Sigmoid colon (tissue), 6 donors: ENCODE measurements at regions not wholly inside any gene's neighbourhood (a gene's known extent, or its start where the extent isn't known, plus 50 kb on each side); places are given as distances from the start of the nearest gene placed in this dataset.

ENCODE experiments used
- DNase-seq: peaks from one replicate; pipeline ENCODE4 v3.0.0-alpha.2; 2019
- H3K27ac ChIP-seq, 4 donors: fragments of 200-600 bp; sonication (generic); one replicate each; pipeline ENCODE4 v1.5.1; 2016 to 2019; ENCODE audit warnings: mild to moderate bottlenecking in 1 of 4
- H3K27me3 ChIP-seq, 3 donors: fragments of 200-600 bp; sonication (generic); one replicate each; pipeline ENCODE4 v1.5.1; 2019; ENCODE audit warnings: mild to moderate bottlenecking in 1 of 3
- H3K36me3 ChIP-seq, 4 donors: fragments of 200-600 bp; sonication (generic); one replicate each; pipeline ENCODE4 v1.5.1; 2016 to 2019
- H3K4me1 ChIP-seq, 4 donors: fragments of 200-600 bp; sonication (generic); one replicate each; pipeline ENCODE4 v1.5.1; 2017 to 2019
- H3K4me3 ChIP-seq, 4 donors: fragments of 200-600 bp; sonication (generic); one replicate each; pipeline ENCODE4 v1.5.1; 2017 to 2019; ENCODE audit warnings: mild to moderate bottlenecking in 2 of 4, moderate library complexity in 1 of 4
- H3K9me3 ChIP-seq, 4 donors: fragments of 200-600 bp in 3 of 4; sonication (generic) in 3 of 4; one replicate each; pipeline versions ENCODE4 v1.5.1 to v1.6.1; 2013 to 2019
- EP300 ChIP-seq, 4 donors: sonication (generic); formaldehyde crosslinking; IDR thresholded peaks; one replicate each; pipeline ENCODE4 v1.6.1; 2017; ENCODE audit warnings: antibody characterized with exemption in 4 of 4
- POLR2A ChIP-seq, 2 donors: fragments of 450-650 bp; IDR thresholded peaks; one replicate each; pipeline ENCODE4 v1.6.1; 2016; ENCODE audit warnings: antibody characterized with exemption in 2 of 2, mild to moderate bottlenecking in 2 of 2, moderate library complexity in 2 of 2
- POLR2AphosphoS5 ChIP-seq, 4 donors: sonication (generic); formaldehyde crosslinking; IDR thresholded peaks; one replicate each; pipeline ENCODE4 v1.6.1; 2017; ENCODE audit warnings: antibody characterized with exemption in 4 of 4
- WGBS, 2 donors: extraction: QIAGEN DNeasy Blood & Tissue Kit; methylation state at CpG; one replicate each; pipeline ENCODE4 v1.1.7; 2013; 5-methylcytosine and 5-hydroxymethylcytosine counted together
- intact Hi-C: fragments of 100-400 bp; cut with DNase I; formaldehyde crosslinking; loops from one replicate; pipeline ENCODE4 v1.15.1; 2023
- TF ChIP-seq, protein P1 (sequence below), 4 experiments: fragments of 450-650 bp in 3 of 4; fragments of 200-600 bp in 1 of 4; IDR thresholded peaks; one replicate each; pipeline ENCODE4 v1.5.1; 2016 to 2019; ENCODE audit warnings: antibody characterized with exemption in 4 of 4, mild to moderate bottlenecking in 3 of 4, moderate library complexity in 2 of 4
- donor health status: healthy with polysubstance abuse.
- donor health status: healthy.

DNA sequence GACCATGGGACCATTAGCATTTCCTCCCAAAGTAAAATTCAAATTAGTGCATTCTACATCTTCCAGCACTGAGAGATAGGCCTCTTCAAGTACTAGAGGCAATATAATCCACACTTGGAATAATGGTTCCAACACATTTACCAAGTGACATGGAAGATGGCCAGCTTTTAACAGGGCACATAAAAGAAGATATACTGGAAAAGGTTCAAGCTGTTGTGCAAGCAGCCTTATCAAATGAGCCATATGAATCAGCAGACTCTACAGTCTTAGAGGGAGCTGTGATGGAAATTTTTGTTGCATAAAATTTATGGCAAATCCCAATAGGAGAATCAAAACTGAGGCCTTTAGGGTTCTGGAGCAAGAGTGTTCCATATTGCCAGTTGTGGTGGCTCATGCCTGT lies 526.6 kb upstream of the IRAK1BP1 start:
- intact Hi-C loops: no loop called here
- H3K4me1 ChIP-seq: no peaks in the 10 kb centered on the region
- no peak for TF ChIP-seq POLR2A (IDR thresholded peaks at IDR 0.05)
- TF ChIP-seq EP300 (IDR thresholded peaks at IDR 0.05): no peak
- TF ChIP-seq, protein P1, sequence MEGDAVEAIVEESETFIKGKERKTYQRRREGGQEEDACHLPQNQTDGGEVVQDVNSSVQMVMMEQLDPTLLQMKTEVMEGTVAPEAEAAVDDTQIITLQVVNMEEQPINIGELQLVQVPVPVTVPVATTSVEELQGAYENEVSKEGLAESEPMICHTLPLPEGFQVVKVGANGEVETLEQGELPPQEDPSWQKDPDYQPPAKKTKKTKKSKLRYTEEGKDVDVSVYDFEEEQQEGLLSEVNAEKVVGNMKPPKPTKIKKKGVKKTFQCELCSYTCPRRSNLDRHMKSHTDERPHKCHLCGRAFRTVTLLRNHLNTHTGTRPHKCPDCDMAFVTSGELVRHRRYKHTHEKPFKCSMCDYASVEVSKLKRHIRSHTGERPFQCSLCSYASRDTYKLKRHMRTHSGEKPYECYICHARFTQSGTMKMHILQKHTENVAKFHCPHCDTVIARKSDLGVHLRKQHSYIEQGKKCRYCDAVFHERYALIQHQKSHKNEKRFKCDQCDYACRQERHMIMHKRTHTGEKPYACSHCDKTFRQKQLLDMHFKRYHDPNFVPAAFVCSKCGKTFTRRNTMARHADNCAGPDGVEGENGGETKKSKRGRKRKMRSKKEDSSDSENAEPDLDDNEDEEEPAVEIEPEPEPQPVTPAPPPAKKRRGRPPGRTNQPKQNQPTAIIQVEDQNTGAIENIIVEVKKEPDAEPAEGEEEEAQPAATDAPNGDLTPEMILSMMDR (IDR thresholded peaks at IDR 0.05): no peak
- no peak for TF ChIP-seq POLR2AphosphoS5 (IDR thresholded peaks at IDR 0.05)
- no peak overlapping the region for H3K27ac ChIP-seq
- H3K27me3 ChIP-seq: no peaks in the 10 kb centered on the region
- H3K9me3 ChIP-seq: no peaks in the 10 kb centered on the region
- no peak for DNase-seq
- H3K36me3 ChIP-seq: no peaks in the 10 kb centered on the region
- H3K4me3 ChIP-seq: no peak overlapping the region

- H3K27ac ChIP-seq: no peak overlapping the region
- H3K9me3 ChIP-seq: no peaks in the 10 kb centered on the region
- 16 to 54% methylated on average over 2 of the region's 2 CpGs for WGBS, 2 donors
- no peak for TF ChIP-seq POLR2AphosphoS5 (IDR thresholded peaks at IDR 0.05)
- TF ChIP-seq, protein P1 (IDR thresholded peaks at IDR 0.05): no peak
- TF ChIP-seq POLR2A (IDR thresholded peaks at IDR 0.05): no peak
- TF ChIP-seq EP300 (IDR thresholded peaks at IDR 0.05): no peak
- intact Hi-C loops: no loop called here
- no peak overlapping the region for H3K4me3 ChIP-seq
- no peak for DNase-seq
- no peaks in the 10 kb centered on the region for H3K27me3 ChIP-seq
- no peaks in the 10 kb centered on the region for H3K4me1 ChIP-seq
- H3K36me3 ChIP-seq: no peaks in the 10 kb centered on the region
Measured at GRCh38 chr6:78345882-78346281, 521.5 kb upstream of the IRAK1BP1 start.

DNA sequence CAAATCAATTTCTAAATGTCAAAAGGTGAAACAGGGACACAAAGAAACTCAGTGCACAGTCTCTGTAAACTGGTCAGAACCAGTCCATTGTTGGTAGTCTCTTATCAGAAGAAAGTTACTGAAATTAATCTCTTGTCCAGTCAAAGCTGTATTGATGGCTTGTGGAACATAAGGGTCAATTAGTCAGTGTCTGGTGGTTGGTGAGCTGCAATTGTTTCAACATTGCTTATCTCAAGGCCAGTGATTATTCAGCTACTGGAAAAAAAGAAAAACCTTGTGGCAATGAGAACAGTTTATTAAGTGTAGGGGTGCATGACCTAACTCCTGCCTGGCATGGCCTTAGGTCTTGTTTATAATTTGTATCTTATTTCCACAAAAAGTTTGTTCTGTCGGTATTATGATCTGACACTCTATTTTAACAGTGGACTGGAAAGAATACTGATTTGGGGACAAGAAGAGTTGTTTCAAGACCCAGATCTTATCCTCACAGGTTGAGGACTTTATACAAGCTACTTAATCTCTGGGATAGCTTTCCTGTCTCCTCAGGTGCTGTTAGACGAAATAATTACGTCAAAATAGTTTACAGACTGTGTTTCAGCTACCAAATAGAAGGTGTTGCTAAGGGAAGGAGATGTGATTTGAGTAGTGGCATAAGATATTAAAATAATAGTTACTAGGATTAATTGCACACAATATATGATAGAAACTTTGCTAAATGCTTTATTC lies 520.0 kb upstream of the IRAK1BP1 start:
- H3K27me3 ChIP-seq: no peaks in the 10 kb centered on the region
- no peaks in the 10 kb centered on the region for H3K36me3 ChIP-seq
- H3K9me3 ChIP-seq: no peaks in the 10 kb centered on the region
- DNase-seq: no peak
- TF ChIP-seq, protein P1 (IDR thresholded peaks at IDR 0.05): no peak
- TF ChIP-seq POLR2AphosphoS5 (IDR thresholded peaks at IDR 0.05): no peak
- TF ChIP-seq POLR2A (IDR thresholded peaks at IDR 0.05): no peak
- TF ChIP-seq EP300 (IDR thresholded peaks at IDR 0.05): no peak
- WGBS, 2 donors: 81 to 85% methylated on average over 3 of the region's 3 CpGs
- no peaks in the 10 kb centered on the region for H3K4me1 ChIP-seq
- intact Hi-C loops: no loop called here
- H3K27ac ChIP-seq: no peak overlapping the region
- no peak overlapping the region for H3K4me3 ChIP-seq

GRCh38 chr6:78353040-78353439 lies 514.3 kb upstream of the IRAK1BP1 start:
- no peak for DNase-seq
- 68 to 81% methylated on average over 1 of the region's 1 CpG for WGBS, 2 donors
- intact Hi-C loops: no loop called here
- TF ChIP-seq POLR2AphosphoS5 (IDR thresholded peaks at IDR 0.05) (no peak), POLR2A (IDR thresholded peaks at IDR 0.05) (no peak), EP300 (IDR thresholded peaks at IDR 0.05) (no peak)
- TF ChIP-seq, protein P1 (IDR thresholded peaks at IDR 0.05): no peak
- H3K4me3 ChIP-seq: no peak overlapping the region
- H3K9me3 ChIP-seq: peaks cover 0 to 3% (median 0%) of the 10 kb centered on the region in 4 donors
- H3K27ac ChIP-seq: no peak overlapping the region
- no peaks in the 10 kb centered on the region for H3K27me3 ChIP-seq
- H3K36me3 ChIP-seq: no peaks in the 10 kb centered on the region
- no peaks in the 10 kb centered on the region for H3K4me1 ChIP-seq

GRCh38 chr6:78363688-78364087 lies 503.7 kb upstream of the IRAK1BP1 start:
- no peaks in the 10 kb centered on the region for H3K9me3 ChIP-seq
- no peaks in the 10 kb centered on the region for H3K4me1 ChIP-seq
- no peak for TF ChIP-seq EP300 (IDR thresholded peaks at IDR 0.05)
- no peak for TF ChIP-seq POLR2A (IDR thresholded peaks at IDR 0.05)
- TF ChIP-seq POLR2AphosphoS5 (IDR thresholded peaks at IDR 0.05): no peak
- TF ChIP-seq, protein P1 (IDR thresholded peaks at IDR 0.05): no peak
- DNase-seq: no peak
- no peaks in the 10 kb centered on the region for H3K36me3 ChIP-seq
- no peaks in the 10 kb centered on the region for H3K27me3 ChIP-seq
- intact Hi-C loops: no loop called here
- H3K27ac ChIP-seq: no peak overlapping the region
- no peak overlapping the region for H3K4me3 ChIP-seq
